Heart right ventricle (tissue), 16 donors: ENCODE measurements at regions not wholly inside any gene's neighbourhood (a gene's known extent, or its start where the extent isn't known, plus 50 kb on each side); places are given as distances from the start of the nearest gene placed in this dataset.

Source experiments
- ATAC-seq, 8 donors: fragments of 200-7000 bp; cut with Tn5 transposase; one replicate each; pipeline ENCODE4 v1.9.1; 2020; ENCODE audit warnings: mild to moderate bottlenecking in 8 of 8, moderate library complexity in 8 of 8, moderate number of reproducible peaks in 1 of 8
- DNase-seq, 2 donors: peaks; one replicate each; pipeline ENCODE4 v3.0.0-alpha.2; 2020
- H3K27ac ChIP-seq, 10 donors: fragments of 200-600 bp; sonication (generic) in 2 of 10; one replicate each; pipeline versions ENCODE4 v1.5.0 to v1.8.0; 2020 to 2022; ENCODE audit warnings: mild to moderate bottlenecking in 3 of 10
- H3K27me3 ChIP-seq, 7 donors: fragments of 200-600 bp; one replicate each; pipeline ENCODE4 v1.8.0; 2021 to 2022; ENCODE audit warnings: mild to moderate bottlenecking in 2 of 7
- H3K36me3 ChIP-seq, 9 donors: fragments of 200-600 bp; sonication (generic) in 1 of 9; one replicate each; pipeline versions ENCODE4 v1.5.0 to v1.8.0; 2020 to 2022; ENCODE audit warnings: mild to moderate bottlenecking in 2 of 9
- H3K4me1 ChIP-seq, 9 donors: fragments of 200-600 bp; sonication (generic) in 1 of 9; one replicate each; pipeline versions ENCODE4 v1.5.0 to v1.8.0; 2020 to 2022; ENCODE audit warnings: mild to moderate bottlenecking in 4 of 9
- H3K4me3 ChIP-seq, 10 donors: fragments of 200-600 bp; sonication (generic) in 2 of 10; one replicate each; pipeline versions ENCODE4 v1.5.0 to v1.8.0; 2020 to 2022; ENCODE audit warnings: mild to moderate bottlenecking in 7 of 10, moderate library complexity in 2 of 10
- H3K9me3 ChIP-seq, 11 donors: fragments of 200-600 bp in 10 of 11; sonication (generic) in 2 of 11; one replicate each; pipeline versions ENCODE4 v1.5.0 to v1.8.0; 2013 to 2022; ENCODE audit warnings: mild to moderate bottlenecking in 2 of 11, control low read depth in 1 of 11, moderate library complexity in 1 of 11
- WGBS, 2 donors: extraction: QIAGEN DNeasy Blood & Tissue Kit; methylation state at CpG; one replicate each; pipeline ENCODE4 v1.1.7; 2013; ENCODE audit warnings: inconsistent platforms in 1 of 2; 5-methylcytosine and 5-hydroxymethylcytosine counted together
- intact Hi-C, 10 donors: fragments of 100-400 bp; cut with DNase I; formaldehyde crosslinking; loops; one replicate each; pipeline versions ENCODE4 v1.11.1 to v1.14.2; 2022
- TF ChIP-seq, protein P1 (sequence below), 9 donors: fragments of 200-600 bp; sonication (generic) in 2 of 9; IDR thresholded peaks; one replicate each; pipeline versions ENCODE4 v1.5.0 to v1.8.0; 2021 to 2022; ENCODE audit warnings: antibody characterized with exemption in 9 of 9, mild to moderate bottlenecking in 5 of 9, moderate library complexity in 1 of 9
- donor health status: Arrhythmogenic right ventricular cardiomyopathy.
- donor health status: ischemic (EF 13 %, LVEDD 7.1; RV severe dilation, severe dysfunction).
- donor health status: healthy with polysubstance abuse.
- donor health status: DM: no; HTN: yes; CAD: no.
- donor health status: DM: no; HTN: no; CAD: no.
- donor health status: ischemic (EF 25% LVEDD 6.9; RV normal size, moderate dysfunction).
- donor health status: ischemic (EF 25% LVEDD 5.7; RV mildly dilated, moderate dysfunction).
- donor health status: healthy.
- donor health status: DM: yes; HTN: yes; CAD: no.
- donor health status: Ischemic cardiomyopathy.
- donor health status: ischemic (EF 35%, LVEDD 5.7; RV mildly dilated, moderate dysfunction).
- donor health status: nonischemic (EF 11% LVEDD 7.7; RV severe dilation, severe dysfunction).
- donor health status: DM: yes; HTN: yes; CAD: no.
- donor health status: PGD.
- donor health status: ischemic (EF 29% LVEDD 5.4; RV normal size, mild dysfunction).
- donor health status: nonischemic (EF 23%, LVEDD 6.1; RV moderate dilation, normal function).

GRCh38 chr13:109906976-109907375 lies 120.6 kb upstream of the IRS2 start:
- Histone ChIP-seq H3K9me3 (peaks cover 0 to 7% (median 0%) of the 10 kb centered on the region in 11 donors), H3K4me1 (no peaks in the 10 kb centered on the region), H3K36me3 (no peaks in the 10 kb centered on the region), H3K27me3 (peaks cover 0 to 6% (median 0%) of the 10 kb centered on the region in 7 donors), H3K4me3 (no peak overlapping the region), H3K27ac (no peak overlapping the region)
- TF ChIP-seq, protein P1, sequence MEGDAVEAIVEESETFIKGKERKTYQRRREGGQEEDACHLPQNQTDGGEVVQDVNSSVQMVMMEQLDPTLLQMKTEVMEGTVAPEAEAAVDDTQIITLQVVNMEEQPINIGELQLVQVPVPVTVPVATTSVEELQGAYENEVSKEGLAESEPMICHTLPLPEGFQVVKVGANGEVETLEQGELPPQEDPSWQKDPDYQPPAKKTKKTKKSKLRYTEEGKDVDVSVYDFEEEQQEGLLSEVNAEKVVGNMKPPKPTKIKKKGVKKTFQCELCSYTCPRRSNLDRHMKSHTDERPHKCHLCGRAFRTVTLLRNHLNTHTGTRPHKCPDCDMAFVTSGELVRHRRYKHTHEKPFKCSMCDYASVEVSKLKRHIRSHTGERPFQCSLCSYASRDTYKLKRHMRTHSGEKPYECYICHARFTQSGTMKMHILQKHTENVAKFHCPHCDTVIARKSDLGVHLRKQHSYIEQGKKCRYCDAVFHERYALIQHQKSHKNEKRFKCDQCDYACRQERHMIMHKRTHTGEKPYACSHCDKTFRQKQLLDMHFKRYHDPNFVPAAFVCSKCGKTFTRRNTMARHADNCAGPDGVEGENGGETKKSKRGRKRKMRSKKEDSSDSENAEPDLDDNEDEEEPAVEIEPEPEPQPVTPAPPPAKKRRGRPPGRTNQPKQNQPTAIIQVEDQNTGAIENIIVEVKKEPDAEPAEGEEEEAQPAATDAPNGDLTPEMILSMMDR (IDR thresholded peaks at IDR 0.05) = no peak
- DNase-seq (no peak), ATAC-seq (no peak)
- intact Hi-C loops = no loop called here
- 42 to 64% methylated on average over 3 of the region's 3 CpGs for WGBS, 2 donors

DNA sequence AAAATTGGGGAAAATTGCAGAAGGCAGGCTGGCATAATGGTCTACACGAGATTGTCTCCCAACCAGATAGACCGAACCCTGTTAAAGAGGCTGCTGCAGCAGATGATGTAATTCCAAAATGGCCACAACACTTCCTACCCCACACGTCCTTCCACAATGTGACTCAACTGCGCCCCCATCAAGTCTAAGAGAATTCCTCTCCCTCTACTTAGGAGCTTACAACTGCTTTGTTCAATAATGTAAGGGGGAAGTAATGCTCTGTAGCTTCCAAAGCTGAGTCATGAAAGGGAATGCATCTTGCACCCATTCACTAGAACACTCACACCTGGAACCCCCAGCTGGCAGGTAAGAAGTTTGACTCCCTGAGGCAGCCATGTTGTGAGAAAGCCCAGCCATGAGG lies 117.8 kb upstream of the IRS2 start:
- Histone ChIP-seq H3K9me3 (peaks cover 0 to 6% (median 0%) of the 10 kb centered on the region in 11 donors), H3K4me3 (no peak overlapping the region), H3K4me1 (peaks cover 0 to 8% (median 0%) of the 10 kb centered on the region in 9 donors), H3K27ac (no peak overlapping the region), H3K27me3 (peaks cover 0 to 6% (median 0%) of the 10 kb centered on the region in 7 donors), H3K36me3 (no peaks in the 10 kb centered on the region)
- ATAC-seq = no peak
- 61 to 74% methylated on average over 4 of the region's 4 CpGs for WGBS, 2 donors
- TF ChIP-seq, protein P1 (IDR thresholded peaks at IDR 0.05) = no peak
- no peak for DNase-seq
- intact Hi-C loops = no loop called here

DNA sequence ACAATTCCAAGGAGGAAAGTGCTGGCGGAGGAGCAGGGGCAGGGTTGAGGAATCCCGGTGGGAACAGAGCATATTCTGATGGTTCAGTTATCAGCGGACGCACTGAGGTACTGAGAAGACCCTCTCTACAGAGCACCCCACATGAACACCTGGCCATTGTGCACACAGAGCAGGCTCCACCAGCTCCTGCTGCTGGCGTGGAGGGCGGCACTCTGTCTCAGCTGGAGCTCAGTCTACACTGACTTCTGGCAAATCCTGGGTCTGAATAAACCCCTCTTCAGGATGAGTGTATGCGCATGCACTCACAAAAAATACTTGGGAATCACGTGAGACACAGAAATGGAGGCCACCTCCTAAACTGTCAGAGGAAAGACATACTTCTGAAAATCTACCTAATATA lies 114.4 kb upstream of the IRS2 start:
- H3K9me3 ChIP-seq = peaks cover 0 to 7% (median 0%) of the 10 kb centered on the region in 11 donors
- H3K4me1 ChIP-seq = peaks cover 0 to 8% (median 0%) of the 10 kb centered on the region in 9 donors
- intact Hi-C loops = no loop called here
- H3K27ac ChIP-seq = no peak overlapping the region
- H3K4me3 ChIP-seq = no peak overlapping the region
- TF ChIP-seq, protein P1 (IDR thresholded peaks at IDR 0.05) = no peak
- 65 to 71% methylated on average over 8 of the region's 8 CpGs for WGBS, 2 donors
- ATAC-seq = peak in 2 of 8 donors; percentile 22 to 53
- DNase-seq = no peak
- no peaks in the 10 kb centered on the region for H3K36me3 ChIP-seq
- peaks cover 0 to 6% (median 0%) of the 10 kb centered on the region in 7 donors for H3K27me3 ChIP-seq

GRCh38 chr13:109900320-109900719 lies 113.9 kb upstream of the IRS2 start:
- H3K27me3 ChIP-seq = peaks cover 0 to 6% (median 0%) of the 10 kb centered on the region in 7 donors
- DNase-seq (no peak), ATAC-seq (peak in 4 of 8 donors; percentile 55 to 81 (median 66))
- peaks cover 0 to 7% (median 0%) of the 10 kb centered on the region in 11 donors for H3K9me3 ChIP-seq
- intact Hi-C loops = no loop called here
- no peaks in the 10 kb centered on the region for H3K36me3 ChIP-seq
- 8 to 12% methylated on average over 6 of the region's 6 CpGs for WGBS, 2 donors
- H3K27ac ChIP-seq = no peak overlapping the region
- TF ChIP-seq, protein P1 (IDR thresholded peaks at IDR 0.05) = peak in 1 of 9 donors; percentile 18
- peak overlapping the region in 1 of 10 donors; percentile 9 for H3K4me3 ChIP-seq
- H3K4me1 ChIP-seq = peaks cover 0 to 8% (median 0%) of the 10 kb centered on the region in 9 donors
